ENCODE measurements at regions not wholly inside any gene's neighbourhood (a gene's known extent, or its start where the extent isn't known, plus 50 kb on each side); places are given as distances from the start of the nearest gene placed in this dataset.

DNA sequence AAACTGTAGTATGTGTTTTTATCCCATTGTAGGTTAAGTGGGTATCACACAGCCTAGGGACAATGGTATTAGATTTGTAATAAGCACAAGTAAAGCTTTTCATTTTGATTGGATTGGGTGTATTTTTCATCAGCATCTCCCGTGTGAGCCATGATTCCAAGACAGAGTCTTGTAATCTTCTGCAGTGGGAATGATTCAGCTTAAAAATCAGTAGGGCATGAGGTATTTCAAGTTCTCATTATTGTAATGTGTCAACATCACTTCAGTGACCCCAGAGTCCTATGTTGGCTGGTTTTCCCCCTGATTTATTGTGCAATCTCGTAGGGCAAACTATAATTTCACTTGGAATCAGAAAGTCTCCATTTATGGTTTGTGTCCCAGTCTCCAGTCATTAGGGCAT, 833.2 kb upstream of the RBFOX1 start:
- no peak for DNase-seq (ENCODE audit: low read depth)

DNA sequence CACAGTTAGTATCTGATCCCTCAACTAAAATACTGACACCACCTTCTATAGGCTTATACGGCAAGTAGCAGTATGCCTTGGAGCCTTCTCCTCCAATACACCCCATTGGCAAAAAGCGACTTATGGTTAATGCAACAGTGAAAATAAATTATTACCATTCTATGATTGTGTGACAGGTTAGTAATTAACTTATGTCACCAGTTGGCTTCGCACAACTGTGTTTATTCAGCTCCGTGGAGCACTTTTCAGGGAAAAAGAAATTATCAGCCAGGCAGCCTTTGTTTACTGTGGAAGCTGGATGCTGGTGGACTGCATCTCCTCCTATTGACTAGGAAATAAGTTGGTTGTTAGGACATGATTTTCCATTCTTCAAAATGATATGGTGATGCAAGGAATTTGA, 833.8 kb upstream of the RBFOX1 start:
- no peak for DNase-seq (ENCODE audit: low read depth)

DNA sequence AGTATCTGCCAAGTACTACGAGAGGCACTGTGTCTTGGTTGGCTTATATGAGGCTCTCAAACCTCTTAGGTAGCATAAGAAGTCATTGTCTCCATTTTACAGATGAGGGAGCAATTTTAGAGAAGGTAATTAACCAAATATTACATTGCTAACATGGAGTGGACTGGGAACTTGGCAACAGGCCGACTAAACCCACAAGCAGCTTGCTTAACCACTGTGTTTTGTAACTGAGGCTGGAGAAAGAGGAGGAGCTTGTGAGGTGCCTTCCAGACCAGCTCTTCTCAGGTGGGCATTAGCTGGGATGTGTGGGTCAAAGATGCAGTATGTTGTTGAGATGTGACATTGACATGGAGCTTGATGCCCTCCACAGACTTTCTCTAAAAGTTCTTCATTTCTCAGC, 835.6 kb upstream of the RBFOX1 start:
- DNase-seq (ENCODE audit: low read depth): no peak

DNA sequence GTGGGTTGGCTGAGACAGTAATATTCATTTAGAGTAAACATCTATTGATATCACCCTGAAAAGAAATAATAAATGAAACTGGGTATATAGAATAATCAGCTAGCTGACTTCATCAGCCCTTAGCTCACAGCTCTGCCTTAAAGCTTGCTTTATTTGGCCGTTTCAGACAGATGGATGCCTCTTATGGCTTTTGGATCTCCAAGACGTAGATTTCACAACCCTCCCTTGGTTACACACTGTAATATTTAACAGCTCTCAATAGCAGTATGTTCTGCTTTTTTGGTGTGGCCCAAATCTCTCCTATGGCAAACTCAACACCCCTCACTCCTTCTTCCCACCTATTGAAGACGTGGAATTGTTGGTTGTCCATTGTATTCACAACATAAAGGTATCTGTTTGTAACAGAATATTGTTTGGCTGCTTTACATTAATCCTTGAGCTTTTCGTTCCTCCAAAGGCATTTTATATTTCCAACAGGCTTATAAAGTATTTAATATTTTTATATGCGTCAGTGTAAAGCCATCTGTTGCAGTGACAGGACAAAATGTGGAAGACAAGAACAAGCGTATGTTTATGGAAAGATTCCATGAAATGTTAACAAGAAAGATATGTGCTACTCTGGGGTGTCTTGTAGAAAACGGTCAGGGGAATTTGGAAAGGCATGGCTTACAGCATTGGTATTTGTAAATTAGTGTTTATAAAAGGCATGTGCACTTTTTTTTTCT, 837.0 kb upstream of the RBFOX1 start:
- DNase-seq (ENCODE audit: low read depth): no peak

DNA sequence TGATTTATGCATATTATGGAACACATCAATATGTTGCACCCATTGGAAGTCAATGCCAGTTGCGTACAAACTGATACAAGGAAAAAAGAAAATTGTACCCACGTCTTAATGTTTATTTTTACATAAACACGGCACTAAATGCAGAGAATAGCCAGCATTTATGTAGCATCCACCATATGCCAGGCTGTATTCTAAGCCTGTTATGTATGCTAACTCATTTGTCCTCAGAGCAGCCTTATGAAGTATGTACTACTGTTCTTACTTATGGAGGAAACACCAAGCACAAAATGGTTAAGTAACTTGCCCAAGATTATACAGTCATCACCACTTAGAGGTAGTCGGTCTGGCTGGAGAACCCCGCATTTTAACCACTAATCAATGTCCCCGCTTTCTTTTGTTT, 837.9 kb upstream of the RBFOX1 start:
- no peak for DNase-seq (ENCODE audit: low read depth)

DNA sequence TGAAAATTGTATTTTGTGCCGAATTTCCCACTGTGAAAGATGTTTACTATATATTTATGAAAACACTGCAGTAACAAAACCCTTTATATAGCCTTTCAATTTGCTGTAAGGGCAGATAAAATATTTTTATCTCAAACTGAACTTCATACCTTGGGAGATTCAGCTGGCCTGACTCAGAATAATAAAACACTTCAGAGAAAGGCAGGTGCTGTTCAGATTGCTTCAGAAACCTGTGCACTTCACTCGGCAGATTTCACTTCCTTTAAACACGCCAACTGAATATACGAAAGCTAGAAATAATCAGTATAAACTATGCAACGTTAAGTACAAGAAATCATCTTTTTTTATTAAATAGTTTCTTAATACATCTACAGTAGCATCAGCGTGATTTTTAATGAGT, 839.1 kb upstream of the RBFOX1 start:
- no peak for DNase-seq (ENCODE audit: low read depth)

DNA sequence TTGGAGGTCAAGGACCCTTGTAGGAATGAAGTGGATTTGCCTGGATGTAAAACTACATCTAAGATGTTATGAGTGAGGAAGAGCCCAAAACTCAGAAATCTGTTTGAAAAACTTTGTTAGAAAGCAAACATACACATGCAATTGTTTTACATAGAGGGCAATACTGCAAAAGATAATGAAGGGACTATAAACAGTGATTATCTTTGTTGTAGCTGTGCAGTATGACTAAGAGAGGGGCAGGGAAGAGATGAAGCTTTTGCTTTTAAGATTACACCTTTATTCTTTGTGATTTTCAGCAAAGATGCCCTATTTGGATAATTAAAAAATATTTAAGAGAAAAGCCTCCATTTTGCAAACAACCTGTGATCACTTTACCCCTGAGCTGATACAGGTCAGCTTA, 839.9 kb upstream of the RBFOX1 start:
- DNase-seq (ENCODE audit: low read depth): no peak

DNA sequence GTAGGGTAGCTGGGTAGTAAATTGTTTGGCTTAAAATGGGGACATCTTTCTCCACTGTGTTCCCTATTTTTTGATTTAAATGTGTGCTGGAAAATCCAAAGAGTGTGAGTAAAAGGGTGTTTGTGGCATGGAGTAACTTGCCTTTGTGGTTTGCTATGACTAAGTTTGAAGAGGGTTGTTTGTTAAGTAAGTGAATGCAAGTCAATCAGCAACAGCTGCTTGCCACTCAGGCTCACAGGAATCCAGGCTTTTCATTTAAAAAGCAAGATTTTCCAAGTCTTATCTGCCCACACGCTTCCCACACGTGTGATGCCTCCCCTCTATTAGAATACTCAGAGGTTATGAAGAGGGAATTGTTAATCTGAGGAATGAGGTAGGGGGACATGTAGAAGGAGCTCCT, 847.7 kb upstream of the RBFOX1 start:
- DNase-seq (ENCODE audit: low read depth): no peak

DNA sequence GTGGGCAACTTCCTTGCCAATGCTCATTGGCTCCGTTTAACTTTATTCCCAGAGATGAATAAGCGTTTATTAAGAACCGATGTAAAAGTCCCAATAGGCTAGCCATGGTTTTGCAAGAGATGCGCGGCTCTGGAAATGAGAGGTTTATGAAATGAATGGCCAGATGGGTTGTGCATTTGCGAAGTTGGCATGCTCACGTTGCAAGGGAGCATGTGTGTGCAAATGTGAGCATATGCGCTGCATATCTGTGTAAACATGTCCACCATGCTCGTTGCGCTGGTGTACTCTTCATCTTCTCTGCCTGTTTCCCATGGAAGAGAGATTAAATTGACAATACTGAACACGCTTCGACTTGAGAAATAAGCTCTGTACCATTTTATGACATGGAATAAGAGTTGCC, 848.6 kb upstream of the RBFOX1 start:
- DNase-seq (ENCODE audit: low read depth): no peak

DNA sequence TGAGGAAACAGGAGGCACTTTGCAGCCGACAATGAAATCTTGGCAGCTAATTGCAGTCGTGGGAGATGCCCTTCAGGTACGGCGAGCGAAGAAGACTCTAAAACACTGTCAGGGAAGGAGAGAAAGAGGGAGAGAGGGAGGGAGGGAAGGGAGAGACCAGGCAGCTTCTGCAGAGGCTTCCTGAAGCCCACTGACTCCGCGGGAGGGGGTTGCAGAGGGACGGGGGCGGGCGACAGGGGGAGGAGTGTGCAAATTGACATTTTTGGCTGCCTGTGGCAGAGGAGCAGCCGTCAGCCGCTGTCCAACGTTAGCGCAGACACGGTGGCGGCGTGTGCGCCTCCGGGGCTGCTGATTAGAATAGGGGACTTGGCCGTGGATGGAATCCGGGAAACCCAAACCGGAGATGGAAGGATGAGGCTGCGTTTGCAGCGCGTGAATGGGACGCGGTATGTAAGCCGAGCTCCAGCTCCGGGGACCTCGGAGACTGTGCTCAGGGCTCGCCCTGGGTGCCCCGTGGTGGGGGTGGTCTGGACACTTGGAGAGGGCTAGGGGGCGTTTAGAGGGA, 849.1 kb upstream of the RBFOX1 start:
- DNase-seq (ENCODE audit: low read depth): no peak

DNA sequence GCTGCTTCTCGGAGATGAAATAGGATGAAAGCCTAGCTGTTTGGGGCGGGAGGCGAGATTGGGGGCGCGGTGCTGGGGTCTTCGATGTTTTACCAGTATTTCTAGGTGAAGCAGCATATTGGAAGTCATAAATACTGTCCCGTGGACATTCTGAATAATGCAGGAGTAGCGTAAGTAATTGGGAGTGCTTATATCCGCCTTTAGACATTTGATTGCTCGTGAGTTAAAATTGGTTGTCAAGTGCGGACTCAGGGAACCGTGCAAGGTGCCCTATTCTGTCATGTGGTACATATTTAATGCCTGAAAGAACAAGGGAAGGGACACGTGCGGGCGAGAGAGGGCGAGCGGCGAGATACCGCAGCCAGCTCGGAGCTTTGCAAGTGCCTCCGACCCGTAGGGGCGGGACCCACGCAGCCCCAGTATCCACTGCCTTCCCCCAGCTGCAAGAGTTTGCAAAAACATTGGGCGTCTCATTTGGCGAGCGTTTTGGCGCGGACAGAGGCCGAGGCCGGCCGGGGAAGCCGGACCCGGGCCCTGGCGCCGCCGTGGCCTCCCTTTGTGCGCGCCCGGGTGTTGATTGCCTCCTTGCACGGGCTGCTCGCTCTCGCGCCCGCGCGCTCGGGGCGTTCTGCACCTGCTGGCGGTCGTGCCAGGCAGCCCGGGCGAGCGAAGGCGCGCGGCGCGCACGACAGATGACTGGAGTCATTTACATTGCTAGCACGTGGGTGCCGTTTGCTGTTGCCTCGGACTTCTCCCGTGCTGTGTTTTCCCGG, 849.8 kb upstream of the RBFOX1 start:
- DNase-seq (ENCODE audit: low read depth): no peak

DNA sequence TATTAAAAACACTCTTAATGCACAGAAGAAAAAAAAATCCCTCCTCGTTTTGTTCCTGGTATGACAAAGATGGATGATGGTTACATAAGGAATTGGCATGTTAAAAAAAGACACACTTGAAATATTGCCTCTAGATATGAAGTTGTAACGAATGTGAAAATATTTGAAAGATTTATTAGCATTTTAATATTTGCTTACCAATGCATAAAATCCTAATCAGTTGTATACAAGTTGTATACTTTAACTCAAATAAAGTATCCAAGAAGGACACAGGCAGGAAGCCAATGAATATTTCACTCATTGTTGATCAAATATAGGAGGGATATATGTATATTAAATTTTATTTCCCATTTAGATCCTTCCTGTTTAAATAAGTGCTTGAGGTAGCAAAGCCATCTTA, 850.8 kb upstream of the RBFOX1 start:
- DNase-seq (ENCODE audit: low read depth): no peak

DNA sequence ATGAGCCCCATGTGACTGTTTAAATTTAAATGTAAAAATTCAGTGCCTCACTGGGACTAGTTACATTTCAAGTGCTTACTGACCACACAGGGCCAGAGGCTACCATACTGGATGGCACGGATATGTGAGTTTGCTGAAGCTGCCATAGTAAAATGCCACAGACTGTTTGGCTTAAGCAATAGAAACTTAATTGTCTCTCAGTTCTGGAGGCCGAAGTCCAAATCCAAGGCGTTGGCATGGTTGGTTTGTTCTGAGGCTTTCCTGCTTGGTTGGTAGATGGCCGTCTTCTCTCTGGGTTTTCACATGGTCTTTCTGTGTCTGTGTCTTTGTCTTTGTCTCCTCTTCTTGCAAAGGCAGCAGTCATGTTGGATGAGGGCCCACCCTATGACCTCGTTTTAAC, 878.9 kb upstream of the RBFOX1 start:
- no peak for DNase-seq (ENCODE audit: low read depth)

DNA sequence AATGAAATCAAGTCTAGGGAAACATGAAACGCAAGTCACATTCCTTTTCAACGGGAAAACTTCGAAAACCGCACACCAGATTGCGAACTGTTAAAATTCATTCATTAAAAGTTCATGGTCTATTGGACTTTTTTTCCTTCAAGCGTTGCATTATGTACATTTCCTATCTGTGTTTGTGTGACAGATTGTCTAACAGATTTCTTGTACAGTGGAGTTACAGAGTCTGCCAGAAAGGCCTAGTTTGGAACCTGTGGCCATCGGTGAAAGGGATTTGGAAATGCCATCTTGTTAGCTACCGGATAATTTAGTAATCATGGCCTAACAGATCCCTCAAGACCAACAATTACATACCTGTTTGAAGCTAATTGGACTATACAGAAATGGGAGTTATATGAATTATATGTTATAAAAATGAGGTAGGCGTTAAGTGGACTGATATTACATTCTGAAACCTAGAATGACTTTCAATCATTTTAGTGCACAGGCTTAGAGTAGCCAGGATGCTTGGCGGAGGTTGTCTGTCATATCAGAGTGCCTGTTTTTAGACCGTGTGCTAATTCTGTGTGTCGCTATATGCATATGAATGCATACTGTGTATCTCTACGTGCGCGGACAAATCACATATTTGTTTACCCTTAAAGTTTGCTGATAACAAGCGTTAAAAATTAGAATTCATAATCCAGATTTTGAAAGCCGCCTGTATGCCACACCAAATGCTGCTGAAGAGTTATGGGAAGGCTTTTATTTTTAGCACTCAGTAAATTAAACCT, 885.4 kb upstream of the RBFOX1 start:
- DNase-seq (ENCODE audit: low read depth): no peak

DNA sequence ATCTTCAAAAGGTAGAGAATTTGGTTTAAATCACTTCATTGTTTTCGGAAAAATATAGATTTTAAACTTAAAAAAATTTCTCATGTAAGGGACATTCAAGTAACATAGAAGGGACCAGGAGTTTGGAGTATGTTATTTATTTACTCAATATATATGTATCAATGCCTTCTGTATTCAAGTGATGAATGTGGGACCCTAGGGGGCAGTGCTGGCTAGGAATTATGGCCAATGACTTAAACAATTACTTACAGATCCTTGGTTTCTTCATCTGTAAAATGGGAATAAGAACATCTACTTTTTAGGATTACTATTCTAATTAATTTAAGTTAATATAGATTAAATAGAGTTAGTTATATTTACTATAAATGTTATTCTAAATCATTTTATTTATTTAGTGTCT, 886.3 kb upstream of the RBFOX1 start:
- DNase-seq (ENCODE audit: low read depth): no peak

DNA sequence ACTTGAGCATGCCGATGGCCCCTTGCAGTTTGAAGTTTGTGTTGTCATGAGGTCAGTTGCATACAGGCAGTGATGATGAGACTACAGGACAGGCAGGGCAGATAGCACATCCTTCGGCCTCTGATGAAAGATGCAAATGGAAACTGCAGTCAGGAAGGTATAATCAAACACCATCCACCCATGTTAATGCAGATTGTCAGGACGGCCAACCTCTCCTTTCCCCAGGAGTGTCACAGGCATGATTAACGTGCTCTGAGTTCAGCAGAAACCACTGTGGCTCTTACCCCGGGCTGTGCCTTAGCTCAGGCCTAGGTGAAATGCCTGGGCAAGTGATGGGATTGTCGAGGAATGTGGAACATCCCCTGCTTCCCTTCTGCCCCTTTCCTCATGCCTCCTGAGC, 893.5 kb upstream of the RBFOX1 start:
- DNase-seq (ENCODE audit: low read depth): no peak

DNA sequence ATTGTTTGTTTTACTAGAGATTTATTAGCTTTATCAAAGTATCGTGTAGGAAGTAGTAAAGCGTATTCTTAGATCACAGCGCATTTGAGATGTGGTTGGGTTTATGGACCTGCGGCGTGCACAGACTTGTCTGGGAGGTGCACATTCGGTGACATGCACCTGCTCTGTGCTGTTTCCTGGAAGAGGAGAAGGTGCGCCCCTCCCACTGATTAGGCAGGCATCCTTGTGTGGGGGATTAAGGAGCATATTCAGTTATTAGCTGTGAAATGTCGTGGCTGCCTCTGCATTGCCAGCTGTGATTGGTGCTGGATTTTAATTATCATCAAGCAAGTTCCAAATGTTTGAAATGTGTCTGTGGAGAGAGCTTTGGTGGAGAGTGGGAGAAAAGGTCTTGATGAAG, 903.8 kb upstream of the RBFOX1 start:
- no peak for DNase-seq (ENCODE audit: low read depth)

DNA sequence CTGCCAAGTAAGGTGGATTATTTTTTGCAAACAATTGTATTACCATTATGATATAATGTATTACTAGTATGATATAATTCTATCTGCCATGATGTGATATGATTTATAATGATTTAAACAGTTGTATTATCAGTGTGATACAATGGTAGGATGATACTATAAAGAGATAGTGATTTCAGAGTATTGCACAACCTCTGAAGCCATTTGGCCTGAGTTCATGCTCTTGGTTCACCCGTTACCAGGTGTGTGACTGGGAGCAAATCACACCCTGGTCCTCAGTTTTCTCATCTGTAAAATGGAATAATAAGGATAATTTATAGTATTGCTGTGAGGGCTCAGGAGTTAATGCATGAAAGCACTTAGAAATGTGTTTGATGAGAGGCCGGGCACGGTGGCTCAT, 905.0 kb upstream of the RBFOX1 start:
- no peak for DNase-seq (ENCODE audit: low read depth)

DNA sequence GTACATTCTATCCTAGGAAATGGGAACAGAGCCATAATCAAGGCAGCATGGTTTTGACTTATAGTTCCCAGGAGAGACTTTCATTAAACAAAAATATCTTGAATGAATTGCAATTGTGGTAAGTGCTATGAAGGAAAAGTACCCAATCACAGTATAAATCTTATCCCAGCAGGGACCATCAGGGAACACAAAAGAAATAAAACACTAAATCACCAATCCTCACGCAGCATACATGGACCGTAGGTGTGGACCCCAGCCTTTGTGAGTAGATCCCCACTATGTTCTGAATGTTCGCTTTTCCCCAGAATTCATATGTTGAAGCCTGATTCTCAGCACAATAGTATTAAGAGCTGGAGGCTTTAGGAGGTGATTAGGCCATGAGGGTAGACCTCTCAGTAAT, 925.0 kb upstream of the RBFOX1 start:
- DNase-seq (ENCODE audit: low read depth): no peak

DNA sequence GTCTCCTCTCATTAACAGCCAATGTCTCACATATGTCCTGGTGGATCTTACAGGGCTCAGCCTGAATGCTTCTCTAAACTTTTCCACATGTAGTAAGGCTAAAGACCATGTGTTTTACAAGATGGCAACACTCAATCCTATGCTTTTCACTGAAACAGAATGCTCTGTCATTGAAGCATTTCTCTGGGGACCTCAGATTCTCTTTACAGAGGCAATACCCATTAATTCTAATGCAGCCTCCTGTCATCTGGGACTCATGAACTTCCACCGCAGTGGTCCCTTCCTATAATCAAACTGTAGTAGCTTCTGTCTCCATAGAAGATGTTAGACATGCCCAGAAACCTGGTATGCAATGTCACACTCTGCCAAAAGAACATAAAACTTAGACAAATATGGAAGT, 926.6 kb upstream of the RBFOX1 start:
- DNase-seq (ENCODE audit: low read depth): no peak

DNA sequence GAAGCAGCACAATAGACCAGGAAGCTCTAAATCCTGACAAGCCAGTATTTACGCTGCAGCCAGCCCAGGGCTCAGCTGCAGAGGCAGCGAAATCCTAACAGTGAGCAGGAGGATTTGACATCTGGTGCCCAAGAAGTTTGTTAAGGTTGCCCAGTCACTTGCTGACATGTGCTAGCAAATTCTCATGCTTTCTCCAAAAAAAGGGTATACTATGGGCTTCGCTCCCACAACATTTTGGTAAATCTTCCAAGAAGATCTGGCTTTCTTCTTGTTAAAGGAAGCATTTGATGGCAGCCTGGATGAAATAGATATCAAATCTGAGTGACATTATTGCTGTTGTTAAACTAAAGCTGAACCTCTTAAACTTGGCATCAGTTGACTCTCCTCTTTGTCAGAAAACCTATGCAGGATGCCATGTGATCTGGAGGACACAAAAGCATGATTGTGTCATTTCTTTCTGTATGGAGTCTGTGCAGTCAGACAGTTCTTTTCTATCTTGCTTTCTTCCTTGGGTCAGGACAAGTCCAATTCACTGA, 949.7 kb upstream of the RBFOX1 start:
- DNase-seq (ENCODE audit: low read depth): no peak

DNA sequence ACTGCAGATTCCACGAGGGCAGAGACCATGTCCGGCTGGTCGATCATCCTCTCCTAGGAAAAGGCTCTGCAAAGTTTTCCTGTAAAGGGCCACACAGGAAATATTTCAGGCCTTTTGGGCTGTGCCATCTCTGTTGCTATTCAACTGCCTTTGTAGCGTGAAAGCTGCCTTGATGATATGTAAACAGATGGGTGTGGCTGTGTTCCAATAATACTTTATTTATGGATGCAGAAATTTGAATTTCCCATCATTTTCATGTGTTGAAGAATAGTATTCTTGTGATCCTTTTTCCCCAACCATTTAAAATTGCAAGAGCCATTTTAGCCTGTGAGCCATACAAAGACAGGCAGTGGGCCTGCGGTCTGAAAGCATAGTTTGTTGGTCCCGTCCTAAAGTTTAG, 950.7 kb upstream of the RBFOX1 start:
- DNase-seq (ENCODE audit: low read depth): no peak

DNA sequence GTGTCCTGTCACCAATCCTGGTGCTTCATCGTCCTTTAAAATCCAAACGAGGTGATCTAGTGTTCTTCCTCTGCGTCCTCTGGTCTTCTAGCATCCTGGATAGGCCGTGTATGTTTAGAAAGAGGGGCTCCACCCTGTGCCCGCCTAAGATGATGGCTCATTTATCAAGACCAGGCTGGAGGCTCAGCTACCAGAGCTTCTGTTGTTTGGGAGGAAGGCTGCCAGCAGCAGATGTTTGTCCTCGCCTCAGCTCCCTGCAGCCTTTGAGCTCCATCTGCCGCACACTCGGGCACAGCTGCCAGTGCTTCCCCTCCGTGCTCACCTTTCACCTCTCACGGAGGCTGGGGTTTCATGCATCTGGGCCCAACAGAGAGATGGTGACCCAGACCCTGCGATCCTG, 954.7 kb upstream of the RBFOX1 start:
- DNase-seq (ENCODE audit: low read depth): no peak
